H9 (cell line): ENCODE measurements at regions not wholly inside any gene's neighbourhood (a gene's known extent, or its start where the extent isn't known, plus 50 kb on each side); places are given as distances from the start of the nearest gene placed in this dataset.

ENCODE experiments used
- DNase-seq: peaks from one replicate; pipeline ENCODE4 v3.0.0-alpha.2; 2017
- H2AFZ ChIP-seq: one replicate; pipeline ENCODE4 v1.6.1; 2013; ENCODE audit warnings: mild to moderate bottlenecking, low read length, control low read depth, moderate library complexity
- H2AK5ac ChIP-seq: 2 replicates; pipeline ENCODE4 v1.6.1; 2013; ENCODE audit warnings: low read length, control low read depth, mixed read lengths; ENCODE audit not compliant: insufficient read length
- H2BK120ac ChIP-seq: one replicate; pipeline ENCODE4 v1.6.1; 2013; ENCODE audit warnings: low read depth, mild to moderate bottlenecking, low read length, control low read depth, inconsistent platforms; ENCODE audit not compliant: poor library complexity, severe bottlenecking
- H2BK12ac ChIP-seq: 2 replicates; pipeline ENCODE4 v1.6.1; 2013; ENCODE audit warnings: low read length, control low read depth, mixed read lengths, low read depth; ENCODE audit not compliant: insufficient read length
- H2BK15ac ChIP-seq: 2 replicates; pipeline ENCODE4 v1.6.1; 2013; ENCODE audit warnings: low read depth, low read length, control low read depth
- H2BK20ac ChIP-seq: one replicate; pipeline ENCODE4 v1.6.1; 2013; ENCODE audit warnings: low read depth, mild to moderate bottlenecking, low read length, control low read depth, inconsistent platforms; ENCODE audit not compliant: poor library complexity, severe bottlenecking
- H2BK5ac ChIP-seq: 2 replicates; pipeline ENCODE4 v1.6.1; 2013; ENCODE audit warnings: low read length, control low read depth, mixed read lengths; ENCODE audit not compliant: insufficient read length
- H3K14ac ChIP-seq: 2 replicates; pipeline ENCODE4 v1.6.1; 2013; ENCODE audit warnings: low read length, control low read depth; ENCODE audit not compliant: insufficient read depth
- H3K18ac ChIP-seq: 2 replicates; pipeline ENCODE4 v1.6.1; 2013; ENCODE audit warnings: low read depth, mild to moderate bottlenecking, mixed read lengths, low read length, control low read depth; ENCODE audit not compliant: insufficient read length
- H3K23ac ChIP-seq: 2 replicates; pipeline ENCODE4 v1.6.1; 2013; ENCODE audit warnings: low read length, control low read depth, mixed read lengths, low read depth; ENCODE audit not compliant: insufficient read length
- H3K23me2 ChIP-seq: 2 replicates; pipeline ENCODE4 v1.6.1; 2013; ENCODE audit warnings: low read depth, mild to moderate bottlenecking, mixed read lengths, low read length, control low read depth; ENCODE audit not compliant: insufficient read length, poor library complexity, severe bottlenecking
- H3K27ac ChIP-seq: 2 replicates; pipeline ENCODE4 v1.5.1; 2013; ENCODE audit warnings: low read length, control low read depth, mixed read lengths, low read depth; ENCODE audit not compliant: insufficient read length
- H3K27me3 ChIP-seq: 2 replicates; pipeline ENCODE4 v1.6.1; 2013; ENCODE audit warnings: low read length, control low read depth, inconsistent platforms; ENCODE audit not compliant: insufficient read depth
- H3K4ac ChIP-seq: 2 replicates; pipeline ENCODE4 v1.6.1; 2013; ENCODE audit warnings: low read depth, mild to moderate bottlenecking, control low read depth, inconsistent platforms, low read length, moderate library complexity
- H3K4me1 ChIP-seq: 2 replicates; pipeline ENCODE4 v1.6.1; 2013; ENCODE audit warnings: low read length, control low read depth, inconsistent platforms; ENCODE audit not compliant: insufficient read depth
- H3K4me2 ChIP-seq: 2 replicates; pipeline ENCODE4 v1.6.1; 2013; ENCODE audit warnings: low read length, control low read depth, mixed read lengths; ENCODE audit not compliant: insufficient read length, insufficient read depth
- H3K56ac ChIP-seq: 2 replicates; pipeline ENCODE4 v1.6.1; 2013; ENCODE audit warnings: low read depth, mild to moderate bottlenecking, mixed read lengths, low read length, control low read depth; ENCODE audit not compliant: insufficient read length
- H3K79me1 ChIP-seq: 2 replicates; pipeline ENCODE4 v1.6.1; 2013; ENCODE audit warnings: low read depth, mild to moderate bottlenecking, moderate library complexity, low read length, control low read depth, inconsistent platforms; ENCODE audit not compliant: insufficient read depth, poor library complexity, severe bottlenecking
- H3K79me2 ChIP-seq: 2 replicates; pipeline ENCODE4 v1.6.1; 2013; ENCODE audit warnings: low read length, control low read depth, inconsistent platforms; ENCODE audit not compliant: insufficient read depth
- H3K9ac ChIP-seq: 2 replicates; pipeline ENCODE4 v1.6.1; 2013; ENCODE audit warnings: low read length, control low read depth, mixed read lengths; ENCODE audit not compliant: insufficient read length; ENCODE audit errors: extremely low read depth
- H3K9me3 ChIP-seq: one replicate; pipeline ENCODE4 v1.6.1; 2013; ENCODE audit warnings: low read depth, low read length, inconsistent platforms; ENCODE audit not compliant: control insufficient read depth
- H3T11ph ChIP-seq: one replicate; pipeline ENCODE4 v1.6.1; 2013; ENCODE audit warnings: mild to moderate bottlenecking, low read length, control low read depth, inconsistent platforms
- H4K20me1 ChIP-seq: one replicate; pipeline ENCODE4 v1.6.1; 2013; ENCODE audit not compliant: control insufficient read depth, insufficient read length, insufficient read depth
- H4K5ac ChIP-seq: 2 replicates; pipeline ENCODE4 v1.6.1; 2013; ENCODE audit warnings: low read depth, mild to moderate bottlenecking, mixed read lengths, low read length, control low read depth; ENCODE audit not compliant: insufficient read length
- H4K8ac ChIP-seq: replicated peaks from 2 replicates; pipeline ENCODE4 v1.6.1; 2013; ENCODE audit warnings: low read length, control low read depth, mixed read lengths, low read depth; ENCODE audit not compliant: insufficient read length
- H4K91ac ChIP-seq: 2 replicates; pipeline ENCODE4 v1.6.1; 2013; ENCODE audit warnings: low read depth, mild to moderate bottlenecking, moderate library complexity, mixed read lengths, low read length, control low read depth; ENCODE audit not compliant: insufficient read length
- H3K27ac Mint-ChIP-seq, 3 experiments: 2 replicates in 2 of 3; 3 replicates in 1 of 3; pipeline ENCODE4 v1.8.0; 2020 to 2021; ENCODE audit warnings: mixed read lengths in 3 of 3, mild to moderate bottlenecking in 1 of 3, moderate library complexity in 1 of 3
- H3K27me3 Mint-ChIP-seq: 2 replicates; pipeline ENCODE4 v1.8.0; 2021; ENCODE audit warnings: low read depth, mild to moderate bottlenecking, moderate library complexity, mixed read lengths
- H3K36me3 Mint-ChIP-seq, 3 experiments: 2 replicates in 2 of 3; 3 replicates in 1 of 3; pipeline ENCODE4 v1.8.0; 2020 to 2021; ENCODE audit warnings: low read depth in 3 of 3, mixed read lengths in 3 of 3; ENCODE audit not compliant: insufficient read depth in 1 of 3
- H3K4me1 Mint-ChIP-seq, 2 experiments: 2 replicates each; pipeline ENCODE4 v1.8.0; 2020; ENCODE audit warnings: mixed read lengths in 2 of 2
- H3K4me3 Mint-ChIP-seq, 2 experiments: 2 replicates in 1 of 2; 3 replicates in 1 of 2; pipeline ENCODE4 v1.8.0; 2020 to 2021; ENCODE audit warnings: mild to moderate bottlenecking in 2 of 2, mixed read lengths in 2 of 2, moderate library complexity in 1 of 2
- H3K9me3 Mint-ChIP-seq, 2 experiments: 2 replicates in 1 of 2; 3 replicates in 1 of 2; pipeline ENCODE4 v1.8.0; 2020; ENCODE audit warnings: mild to moderate bottlenecking in 2 of 2, mixed read lengths in 2 of 2, moderate library complexity in 1 of 2
- WGBS: extraction: QIAGEN DNeasy Blood & Tissue Kit; methylation state at CpG from one replicate; pipeline ENCODE4 v1.1.7; 2013; ENCODE audit warnings: missing lambda C conversion rate, low lambda C conversion rate, mixed read lengths; ENCODE audit not compliant: insufficient read length; ENCODE audit errors: extremely low coverage; 5-methylcytosine and 5-hydroxymethylcytosine counted together
- TF ChIP-seq, protein P1 (sequence below): fragments of 200-600 bp; sonication (generic); conservative IDR thresholded peaks from 3 replicates; pipeline ENCODE4 v1.8.0; 2021; ENCODE audit warnings: antibody characterized with exemption, mild to moderate bottlenecking

DNA sequence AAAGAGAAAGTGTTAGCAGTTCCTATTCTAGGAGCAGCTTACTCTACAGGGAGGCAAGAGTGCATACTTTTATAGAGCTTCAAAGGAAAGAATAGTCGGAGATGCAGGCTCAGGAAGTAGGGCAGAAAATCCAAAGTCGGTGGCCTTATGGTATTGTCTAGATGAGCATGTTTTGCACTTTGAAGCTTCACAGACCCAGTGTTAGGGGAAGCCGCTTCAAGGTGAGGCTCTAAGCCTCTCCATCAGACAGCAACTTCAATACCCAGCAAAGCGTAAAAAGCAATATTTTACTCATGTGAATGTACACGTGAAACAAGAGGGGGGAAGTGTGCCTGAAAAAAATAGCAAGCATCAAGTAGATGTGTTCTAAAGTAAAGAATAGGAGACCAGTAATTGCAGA is 125.6 kb upstream of the RASGRP1 start:
- Histone ChIP-seq H2BK15ac (no peak overlapping the region), H2AK5ac (no peak overlapping the region), H3K79me2 (no peaks in the 10 kb centered on the region), H4K8ac (no peak overlapping the region), H3K4me1 (no peaks in the 10 kb centered on the region; the same call in 1 of the 2 replicates), H2BK120ac (no peak overlapping the region), H3K79me1 (no peaks in the 10 kb centered on the region), H3K18ac (no peak overlapping the region), H3K27ac (no peak overlapping the region), H3K4ac (no peak overlapping the region), H4K5ac (no peak overlapping the region), H3K27me3 (no peaks in the 10 kb centered on the region), H3K9ac (no peak overlapping the region), H3K14ac (no peak overlapping the region), H2BK12ac (no peak overlapping the region), H4K91ac (no peak overlapping the region), H3K4me2 (no peak overlapping the region), H3K56ac (no peak overlapping the region), H3K23me2 (no peaks in the 10 kb centered on the region), H2AFZ (no peak overlapping the region), H3K9me3 (no peaks in the 10 kb centered on the region), H2BK5ac (no peak overlapping the region), H3K23ac (no peak overlapping the region), H3T11ph (no peak overlapping the region), H4K20me1 (no peaks in the 10 kb centered on the region), H2BK20ac (no peak overlapping the region)
- Mint-ChIP-seq H3K27ac (no peak overlapping the region), H3K36me3 (no peaks in the 10 kb centered on the region), H3K4me1 (peaks cover 8 to 13% of the 10 kb centered on the region in 2 experiments), H3K9me3 (no peaks in the 10 kb centered on the region), H3K27me3 (0 out of 2 replicates have a peak, but pooled peaks cover 2% of the 10 kb centered on the region), H3K4me3 (no peak overlapping the region)
- DNase-seq, result no peak
- no CpG with 5 or more reads among the region's 5 CpGs for WGBS
- TF ChIP-seq, protein P1, sequence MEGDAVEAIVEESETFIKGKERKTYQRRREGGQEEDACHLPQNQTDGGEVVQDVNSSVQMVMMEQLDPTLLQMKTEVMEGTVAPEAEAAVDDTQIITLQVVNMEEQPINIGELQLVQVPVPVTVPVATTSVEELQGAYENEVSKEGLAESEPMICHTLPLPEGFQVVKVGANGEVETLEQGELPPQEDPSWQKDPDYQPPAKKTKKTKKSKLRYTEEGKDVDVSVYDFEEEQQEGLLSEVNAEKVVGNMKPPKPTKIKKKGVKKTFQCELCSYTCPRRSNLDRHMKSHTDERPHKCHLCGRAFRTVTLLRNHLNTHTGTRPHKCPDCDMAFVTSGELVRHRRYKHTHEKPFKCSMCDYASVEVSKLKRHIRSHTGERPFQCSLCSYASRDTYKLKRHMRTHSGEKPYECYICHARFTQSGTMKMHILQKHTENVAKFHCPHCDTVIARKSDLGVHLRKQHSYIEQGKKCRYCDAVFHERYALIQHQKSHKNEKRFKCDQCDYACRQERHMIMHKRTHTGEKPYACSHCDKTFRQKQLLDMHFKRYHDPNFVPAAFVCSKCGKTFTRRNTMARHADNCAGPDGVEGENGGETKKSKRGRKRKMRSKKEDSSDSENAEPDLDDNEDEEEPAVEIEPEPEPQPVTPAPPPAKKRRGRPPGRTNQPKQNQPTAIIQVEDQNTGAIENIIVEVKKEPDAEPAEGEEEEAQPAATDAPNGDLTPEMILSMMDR, result no peak
